NCI-H748 (cell line): ENCODE measurements at regions not wholly inside any gene's neighbourhood (a gene's known extent, or its start where the extent isn't known, plus 50 kb on each side); places are given as distances from the start of the nearest gene placed in this dataset.

Source experiments
- DNase-seq: peaks from one replicate; lab custom pipeline; 2025; ENCODE audit not compliant: unreplicated experiment; lab: John Stamatoyannopoulos, UW

- DNase-seq = no peak
Observed at GRCh38 chr12:66960006-66960405, 281.1 kb upstream of the GRIP1 start.

- no peak for DNase-seq
Observed at GRCh38 chr12:66960704-66961690, 282.1 kb upstream of the GRIP1 start.

- DNase-seq = no peak
Observed at GRCh38 chr12:66962290-66962689, 283.4 kb upstream of the GRIP1 start.

- no peak for DNase-seq
Observed at GRCh38 chr12:66963901-66964300, 285.0 kb upstream of the GRIP1 start.

- DNase-seq = no peak
Observed at GRCh38 chr12:66964629-66965028, 285.8 kb upstream of the GRIP1 start.

GRCh38 chr12:66965621-66966020 is 286.7 kb upstream of the GRIP1 start:
- DNase-seq = peak; percentile 3

GRCh38 chr12:66971816-66972215 is 292.9 kb upstream of the GRIP1 start:
- DNase-seq = no peak

- DNase-seq = no peak
Observed at GRCh38 chr12:66976526-66976925, 292.6 kb upstream of the CAND1 start.

GRCh38 chr12:66978802-66979201 is 290.4 kb upstream of the CAND1 start:
- no peak for DNase-seq

- no peak for DNase-seq
Observed at GRCh38 chr12:66979251-66979650, 289.9 kb upstream of the CAND1 start.

GRCh38 chr12:66984077-66984476 is 285.1 kb upstream of the CAND1 start:
- DNase-seq = no peak

- DNase-seq = no peak
Observed at GRCh38 chr12:66984962-66985361, 284.2 kb upstream of the CAND1 start.

- DNase-seq = no peak
Observed at GRCh38 chr12:66999141-66999540, 270.0 kb upstream of the CAND1 start.

- DNase-seq = no peak
Observed at GRCh38 chr12:67001251-67001650, 267.9 kb upstream of the CAND1 start.

- DNase-seq = no peak
Observed at GRCh38 chr12:67002720-67003119, 266.4 kb upstream of the CAND1 start.

GRCh38 chr12:67006610-67007009 is 262.5 kb upstream of the CAND1 start:
- peak; percentile 47 for DNase-seq

- no peak for DNase-seq
Observed at GRCh38 chr12:67014642-67015041, 254.5 kb upstream of the CAND1 start.

- no peak for DNase-seq
Observed at GRCh38 chr12:67018105-67018504, 251.1 kb upstream of the CAND1 start.

GRCh38 chr12:67019070-67019469 is 250.1 kb upstream of the CAND1 start:
- DNase-seq = no peak

- peak; percentile 52 for DNase-seq
Observed at GRCh38 chr12:67025543-67026114, 243.5 kb upstream of the CAND1 start.

- DNase-seq = no peak
Observed at GRCh38 chr12:67026487-67027246, 242.5 kb upstream of the CAND1 start.

GRCh38 chr12:67028529-67028928 is 240.6 kb upstream of the CAND1 start:
- DNase-seq = no peak
